Heart left ventricle (tissue), 16 donors: ENCODE measurements at regions not wholly inside any gene's neighbourhood (a gene's known extent, or its start where the extent isn't known, plus 50 kb on each side); places are given as distances from the start of the nearest gene placed in this dataset.

Experiments
- ATAC-seq, 4 donors: fragments of 200-7000 bp; cut with Tn5 transposase; one replicate each; pipeline ENCODE4 v1.9.1; 2020 to 2022; ENCODE audit warnings: moderate library complexity in 4 of 4, mild to moderate bottlenecking in 3 of 4, moderate number of reproducible peaks in 1 of 4
- DNase-seq, 5 donors: peaks; one replicate each; pipeline ENCODE4 v3.0.0-alpha.2; 2020
- H3K27ac ChIP-seq, 12 donors: fragments of 200-600 bp; sonication (generic) in 4 of 12; one replicate each; pipeline versions ENCODE4 v1.5.0 to v1.8.0; 2016 to 2022; ENCODE audit warnings: mild to moderate bottlenecking in 2 of 12
- H3K27me3 ChIP-seq, 9 donors: fragments of 200-600 bp; sonication (generic) in 2 of 9; one replicate each; pipeline versions ENCODE4 v1.5.1 to v1.8.0; 2016 to 2022; ENCODE audit warnings: mild to moderate bottlenecking in 3 of 9
- H3K36me3 ChIP-seq, 9 donors: fragments of 200-600 bp; sonication (generic) in 2 of 9; one replicate each; pipeline versions ENCODE4 v1.5.0 to v1.8.0; 2018 to 2022; ENCODE audit warnings: mild to moderate bottlenecking in 2 of 9
- H3K4me1 ChIP-seq, 12 donors: fragments of 200-600 bp; sonication (generic) in 4 of 12; one replicate each; pipeline versions ENCODE4 v1.5.0 to v1.8.0; 2016 to 2022; ENCODE audit warnings: mild to moderate bottlenecking in 3 of 12
- H3K4me3 ChIP-seq, 12 donors: fragments of 200-600 bp; sonication (generic) in 4 of 12; one replicate each; pipeline versions ENCODE4 v1.5.0 to v1.8.0; 2017 to 2022; ENCODE audit warnings: mild to moderate bottlenecking in 9 of 12, moderate library complexity in 4 of 12
- H3K9me3 ChIP-seq, 12 donors: fragments of 200-600 bp; sonication (generic) in 4 of 12; one replicate each; pipeline versions ENCODE4 v1.5.0 to v1.8.0; 2016 to 2022; ENCODE audit warnings: mild to moderate bottlenecking in 1 of 12
- POLR2A ChIP-seq, 2 donors: fragments of 450-650 bp; IDR thresholded peaks; one replicate each; pipeline ENCODE4 v1.6.1; 2017; ENCODE audit warnings: antibody characterized with exemption in 2 of 2, mild to moderate bottlenecking in 2 of 2, moderate library complexity in 2 of 2
- WGBS, 4 donors: extraction: QIAGEN DNeasy Blood & Tissue Kit in 2 of 4; methylation state at CpG; one replicate each; pipeline versions ENCODE4 v1.1.5 to v1.1.7; 2013 to 2018; 5-methylcytosine and 5-hydroxymethylcytosine counted together
- intact Hi-C, 10 donors: fragments of 100-400 bp; cut with DNase I; formaldehyde crosslinking; loops; one replicate each; pipeline versions ENCODE4 v1.11.1 to v1.14.2; 2022
- TF ChIP-seq, protein P1 (sequence below), 12 donors: fragments of 200-600 bp; sonication (generic) in 4 of 12; IDR thresholded peaks; one replicate each; pipeline versions ENCODE4 v1.5.0 to v1.8.0; 2018 to 2022; ENCODE audit warnings: antibody characterized with exemption in 12 of 12, mild to moderate bottlenecking in 5 of 12
- donor health status: ischemic (EF 13 %, LVEDD 7.1; RV severe dilation, severe dysfunction).
- donor health status: healthy with polysubstance abuse.
- donor health status: DM: no; HTN: yes; CAD: no.
- donor health status: DM: no; HTN: no; CAD: no.
- donor health status: ischemic (EF 25% LVEDD 6.9; RV normal size, moderate dysfunction).
- donor health status: ischemic (EF 25% LVEDD 5.7; RV mildly dilated, moderate dysfunction).
- donor health status: healthy.
- donor health status: DM: yes; HTN: yes; CAD: no.
- donor health status: ischemic (EF 35%, LVEDD 5.7; RV mildly dilated, moderate dysfunction).
- donor health status: nonischemic (EF 11% LVEDD 7.7; RV severe dilation, severe dysfunction).
- donor health status: DM: yes; HTN: yes; CAD: no.
- donor health status: PGD.
- donor health status: ischemic (EF 29% LVEDD 5.4; RV normal size, mild dysfunction).
- donor health status: nonischemic (EF 23%, LVEDD 6.1; RV moderate dilation, normal function).

DNA sequence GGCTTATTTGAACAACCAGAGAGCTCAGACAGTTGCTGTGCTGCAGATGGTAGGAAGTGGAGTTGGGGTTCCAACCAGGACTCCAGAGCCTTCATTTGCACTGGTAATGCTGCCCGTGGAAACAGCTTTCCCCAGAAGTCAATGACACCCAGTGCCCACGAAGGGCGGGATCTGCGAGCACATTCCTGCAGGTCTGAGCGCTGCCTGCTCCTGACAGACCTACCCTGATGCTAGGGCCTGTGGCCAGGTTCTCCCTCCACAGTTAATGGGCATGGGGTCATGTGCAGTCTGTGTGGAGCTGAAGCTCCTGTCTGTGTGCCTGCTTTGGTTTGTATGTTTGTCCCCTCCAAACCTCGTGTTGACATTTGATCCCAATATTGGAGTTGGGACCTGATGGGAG is 299.0 kb upstream of the HS6ST1 start:
- no peak overlapping the region for H3K4me3 ChIP-seq
- no peaks in the 10 kb centered on the region for H3K36me3 ChIP-seq
- ATAC-seq (no peak), DNase-seq (peak in 1 of 5 donors; percentile 52)
- WGBS, 4 donors, result 71 to 93% (median 86%) methylated on average over 1 to 6 of the region's 6 CpGs
- peaks cover 0 to 1% (median 0%) of the 10 kb centered on the region in 9 donors for H3K27me3 ChIP-seq
- H3K9me3 ChIP-seq, result peaks cover 0 to 4% (median 0%) of the 10 kb centered on the region in 12 donors
- no peak overlapping the region for H3K27ac ChIP-seq
- H3K4me1 ChIP-seq, result peaks cover 0 to 12% (median 0%) of the 10 kb centered on the region in 12 donors
- TF ChIP-seq, protein P1, sequence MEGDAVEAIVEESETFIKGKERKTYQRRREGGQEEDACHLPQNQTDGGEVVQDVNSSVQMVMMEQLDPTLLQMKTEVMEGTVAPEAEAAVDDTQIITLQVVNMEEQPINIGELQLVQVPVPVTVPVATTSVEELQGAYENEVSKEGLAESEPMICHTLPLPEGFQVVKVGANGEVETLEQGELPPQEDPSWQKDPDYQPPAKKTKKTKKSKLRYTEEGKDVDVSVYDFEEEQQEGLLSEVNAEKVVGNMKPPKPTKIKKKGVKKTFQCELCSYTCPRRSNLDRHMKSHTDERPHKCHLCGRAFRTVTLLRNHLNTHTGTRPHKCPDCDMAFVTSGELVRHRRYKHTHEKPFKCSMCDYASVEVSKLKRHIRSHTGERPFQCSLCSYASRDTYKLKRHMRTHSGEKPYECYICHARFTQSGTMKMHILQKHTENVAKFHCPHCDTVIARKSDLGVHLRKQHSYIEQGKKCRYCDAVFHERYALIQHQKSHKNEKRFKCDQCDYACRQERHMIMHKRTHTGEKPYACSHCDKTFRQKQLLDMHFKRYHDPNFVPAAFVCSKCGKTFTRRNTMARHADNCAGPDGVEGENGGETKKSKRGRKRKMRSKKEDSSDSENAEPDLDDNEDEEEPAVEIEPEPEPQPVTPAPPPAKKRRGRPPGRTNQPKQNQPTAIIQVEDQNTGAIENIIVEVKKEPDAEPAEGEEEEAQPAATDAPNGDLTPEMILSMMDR (IDR thresholded peaks at IDR 0.05), result no peak
- no peak for TF ChIP-seq POLR2A (IDR thresholded peaks at IDR 0.05)
- intact Hi-C loops, result no loop called here

DNA sequence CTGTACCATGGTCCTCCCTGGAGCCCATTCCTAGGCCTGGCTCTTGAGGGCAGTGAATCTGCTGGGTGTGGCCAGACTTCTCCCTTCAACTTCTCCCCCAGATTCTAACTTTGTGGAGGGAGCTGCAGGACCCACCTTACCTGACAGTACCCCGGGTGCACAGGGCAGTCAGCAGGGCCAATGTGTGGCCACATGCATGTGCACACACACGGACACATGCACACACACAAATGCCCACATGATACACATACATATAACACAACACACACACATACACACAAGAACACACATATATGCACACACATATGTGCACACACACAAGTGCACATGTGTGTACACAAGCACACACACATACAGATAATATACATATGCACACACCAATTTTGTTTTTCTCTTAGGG is 300.0 kb upstream of the HS6ST1 start:
- WGBS, 4 donors, result 82 to 100% (median 93%) methylated on average over 2 of the region's 2 CpGs
- ATAC-seq, result no peak
- Histone ChIP-seq H3K27me3 (no peaks in the 10 kb centered on the region), H3K36me3 (no peaks in the 10 kb centered on the region), H3K27ac (no peak overlapping the region), H3K4me3 (no peak overlapping the region), H3K9me3 (peaks cover 0 to 4% (median 0%) of the 10 kb centered on the region in 12 donors), H3K4me1 (peaks cover 0 to 22% (median 0%) of the 10 kb centered on the region in 12 donors)
- TF ChIP-seq, protein P1 (IDR thresholded peaks at IDR 0.05), result no peak
- TF ChIP-seq POLR2A (IDR thresholded peaks at IDR 0.05), result no peak
- DNase-seq, result peak in 1 of 5 donors; percentile 33
- intact Hi-C loops, result no loop called here

DNA sequence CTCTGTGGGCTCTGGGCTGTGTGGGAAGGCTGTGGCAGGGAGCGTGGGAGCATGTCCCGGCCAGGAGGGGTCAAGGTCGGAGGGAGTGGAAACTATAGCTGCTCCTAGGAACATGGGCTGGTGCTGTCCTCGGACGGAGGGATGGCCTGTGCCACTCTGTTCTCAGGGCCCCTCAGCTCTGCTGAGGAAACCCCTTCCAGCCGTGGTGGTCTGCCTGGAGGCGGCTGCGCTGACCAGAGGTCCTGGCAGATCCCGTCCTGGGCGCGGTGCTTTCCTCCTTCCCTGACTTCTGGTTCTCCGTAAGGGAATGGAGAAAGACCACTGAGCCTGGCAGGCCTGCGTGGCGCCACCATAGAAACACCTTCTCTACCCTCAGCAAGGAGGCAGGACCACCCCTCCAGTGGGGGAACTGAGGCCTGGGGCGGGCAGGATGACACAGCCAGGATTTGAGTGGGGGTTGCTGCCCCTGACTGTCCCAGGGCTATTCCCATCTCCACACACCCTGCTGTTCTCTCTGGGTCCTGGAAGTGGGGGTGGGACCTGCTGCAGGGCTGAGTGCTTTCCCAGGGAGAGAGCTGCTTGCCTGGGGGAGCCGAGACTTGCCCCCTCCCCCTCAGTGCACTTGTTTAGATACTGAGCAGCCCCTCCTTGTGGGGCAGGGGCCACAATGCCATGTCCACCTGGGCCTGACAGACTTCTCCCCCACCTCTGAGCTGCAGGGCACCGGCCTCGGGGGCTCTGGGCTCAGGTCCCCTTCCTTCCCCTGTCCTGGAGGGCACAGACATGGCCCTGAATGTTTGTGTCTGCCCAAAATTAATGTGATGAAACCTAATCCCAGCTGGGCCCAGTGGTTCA is 301.0 kb upstream of the HS6ST1 start:
- intact Hi-C loops, result no loop called here
- Histone ChIP-seq H3K36me3 (no peaks in the 10 kb centered on the region), H3K27me3 (no peaks in the 10 kb centered on the region), H3K27ac (no peak overlapping the region), H3K9me3 (peaks cover 0 to 3% (median 0%) of the 10 kb centered on the region in 12 donors), H3K4me1 (peaks cover 0 to 24% (median 0%) of the 10 kb centered on the region in 12 donors), H3K4me3 (no peak overlapping the region)
- DNase-seq (peak in 1 of 5 donors; percentile 56), ATAC-seq (no peak)
- WGBS, 4 donors, result 94 to 97% (median 95%) methylated on average over 15 to 18 of the region's 18 CpGs
- TF ChIP-seq, protein P1 (IDR thresholded peaks at IDR 0.05), result no peak
- no peak for TF ChIP-seq POLR2A (IDR thresholded peaks at IDR 0.05)

DNA sequence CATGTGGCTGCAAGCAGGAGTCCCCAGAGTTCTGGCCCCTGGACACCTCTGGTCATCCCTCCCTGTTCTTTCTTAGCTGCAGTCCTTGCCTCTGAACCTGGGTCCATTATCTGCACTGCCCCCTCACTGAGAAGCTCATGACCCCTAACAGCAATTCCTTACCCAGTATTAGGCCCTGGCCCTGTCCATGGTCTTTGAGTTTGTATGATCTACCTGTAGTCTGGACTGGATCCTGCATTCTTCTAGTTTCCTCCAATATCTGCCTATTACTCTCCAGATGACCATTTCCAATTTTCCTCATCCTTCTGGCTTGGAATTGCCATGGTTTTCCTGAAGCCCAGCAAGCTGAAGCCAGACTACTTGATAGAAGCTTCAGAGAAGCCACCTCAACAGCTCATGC is 302.4 kb upstream of the HS6ST1 start:
- intact Hi-C loops, result no loop called here
- Histone ChIP-seq H3K4me3 (no peak overlapping the region), H3K27ac (no peak overlapping the region), H3K4me1 (peaks cover 0 to 24% (median 0%) of the 10 kb centered on the region in 12 donors), H3K27me3 (peaks cover 0 to 5% (median 0%) of the 10 kb centered on the region in 9 donors), H3K36me3 (no peaks in the 10 kb centered on the region), H3K9me3 (no peaks in the 10 kb centered on the region)
- TF ChIP-seq, protein P1 (IDR thresholded peaks at IDR 0.05), result no peak
- TF ChIP-seq POLR2A (IDR thresholded peaks at IDR 0.05), result no peak
- no peak for DNase-seq
- ATAC-seq, result no peak
